ENCODE measurements at regions not wholly inside any gene's neighbourhood (a gene's known extent, or its start where the extent isn't known, plus 50 kb on each side); places are given as distances from the start of the nearest gene placed in this dataset.

DNA sequence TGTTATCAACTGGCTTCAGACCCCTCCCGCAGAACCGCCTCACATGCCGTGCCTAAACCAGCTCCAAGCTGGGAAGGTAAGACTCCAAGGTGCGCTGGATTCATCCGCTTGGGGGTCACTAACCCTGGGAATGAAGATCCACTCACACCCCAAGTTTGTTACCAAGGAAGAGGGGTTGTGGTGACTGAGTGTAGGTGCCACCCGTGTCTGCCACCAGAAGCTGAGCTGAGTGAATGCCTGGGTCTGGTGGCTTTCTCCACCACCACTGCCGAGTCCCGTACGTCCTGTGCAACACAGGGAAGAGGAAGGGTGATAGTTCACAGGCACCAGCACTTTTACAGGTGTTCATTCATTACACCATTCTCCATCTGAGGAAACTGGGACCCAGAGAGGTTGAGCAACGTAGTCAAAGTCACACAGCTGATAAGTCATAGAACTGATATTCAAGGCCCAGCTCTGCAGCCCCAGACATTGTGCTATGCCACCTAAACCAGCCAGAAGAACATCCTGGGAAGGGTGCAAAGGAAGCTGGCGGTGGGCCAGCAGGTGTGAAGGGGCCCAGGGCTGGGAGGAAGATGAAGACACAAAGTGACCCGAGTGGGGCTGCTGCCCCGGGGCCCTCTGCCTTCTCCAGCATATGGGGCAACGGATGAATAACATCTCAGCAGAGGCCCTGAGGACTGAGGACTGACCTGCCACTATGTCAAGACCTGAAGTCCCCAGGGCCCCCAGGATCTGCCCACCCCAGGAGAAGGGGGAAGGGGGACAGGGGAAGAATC is 70.9 kb upstream of the PPP1R26 start:
- Histone ChIP-seq H3K4me3 (ENCODE audit: insufficient read depth, low read length) (no peak overlapping the region), H3K79me2 (ENCODE audit: insufficient read depth, low read length) (no peaks in the 10 kb centered on the region), H3K36me3 (ENCODE audit: insufficient read depth, low read length) (no peaks in the 10 kb centered on the region), H3K4me1 (ENCODE audit: insufficient read depth, low read length) (no peaks in the 10 kb centered on the region), H3K27me3 (ENCODE audit: insufficient read depth, low read length) (no peaks in the 10 kb centered on the region), H2AFZ (ENCODE audit: low read length) (no peak overlapping the region), H3K9me3 (ENCODE audit: low read depth, low read length) (no peaks in the 10 kb centered on the region), H3K4me2 (ENCODE audit: insufficient read depth, low read length) (no peak overlapping the region), H4K20me1 (ENCODE audit: insufficient read depth, low read length) (no peaks in the 10 kb centered on the region), H3K27ac (ENCODE audit: low read depth, low read length) (no peak overlapping the region)
- peak; percentile 36 for DNase-seq (ENCODE audit: insufficient read length, low spot score, missing footprints)
- TF ChIP-seq, protein P1, sequence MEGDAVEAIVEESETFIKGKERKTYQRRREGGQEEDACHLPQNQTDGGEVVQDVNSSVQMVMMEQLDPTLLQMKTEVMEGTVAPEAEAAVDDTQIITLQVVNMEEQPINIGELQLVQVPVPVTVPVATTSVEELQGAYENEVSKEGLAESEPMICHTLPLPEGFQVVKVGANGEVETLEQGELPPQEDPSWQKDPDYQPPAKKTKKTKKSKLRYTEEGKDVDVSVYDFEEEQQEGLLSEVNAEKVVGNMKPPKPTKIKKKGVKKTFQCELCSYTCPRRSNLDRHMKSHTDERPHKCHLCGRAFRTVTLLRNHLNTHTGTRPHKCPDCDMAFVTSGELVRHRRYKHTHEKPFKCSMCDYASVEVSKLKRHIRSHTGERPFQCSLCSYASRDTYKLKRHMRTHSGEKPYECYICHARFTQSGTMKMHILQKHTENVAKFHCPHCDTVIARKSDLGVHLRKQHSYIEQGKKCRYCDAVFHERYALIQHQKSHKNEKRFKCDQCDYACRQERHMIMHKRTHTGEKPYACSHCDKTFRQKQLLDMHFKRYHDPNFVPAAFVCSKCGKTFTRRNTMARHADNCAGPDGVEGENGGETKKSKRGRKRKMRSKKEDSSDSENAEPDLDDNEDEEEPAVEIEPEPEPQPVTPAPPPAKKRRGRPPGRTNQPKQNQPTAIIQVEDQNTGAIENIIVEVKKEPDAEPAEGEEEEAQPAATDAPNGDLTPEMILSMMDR (IDR thresholded peaks at IDR 0.05; ENCODE audit: extremely low read depth, low read depth, low read length): no peak

DNA sequence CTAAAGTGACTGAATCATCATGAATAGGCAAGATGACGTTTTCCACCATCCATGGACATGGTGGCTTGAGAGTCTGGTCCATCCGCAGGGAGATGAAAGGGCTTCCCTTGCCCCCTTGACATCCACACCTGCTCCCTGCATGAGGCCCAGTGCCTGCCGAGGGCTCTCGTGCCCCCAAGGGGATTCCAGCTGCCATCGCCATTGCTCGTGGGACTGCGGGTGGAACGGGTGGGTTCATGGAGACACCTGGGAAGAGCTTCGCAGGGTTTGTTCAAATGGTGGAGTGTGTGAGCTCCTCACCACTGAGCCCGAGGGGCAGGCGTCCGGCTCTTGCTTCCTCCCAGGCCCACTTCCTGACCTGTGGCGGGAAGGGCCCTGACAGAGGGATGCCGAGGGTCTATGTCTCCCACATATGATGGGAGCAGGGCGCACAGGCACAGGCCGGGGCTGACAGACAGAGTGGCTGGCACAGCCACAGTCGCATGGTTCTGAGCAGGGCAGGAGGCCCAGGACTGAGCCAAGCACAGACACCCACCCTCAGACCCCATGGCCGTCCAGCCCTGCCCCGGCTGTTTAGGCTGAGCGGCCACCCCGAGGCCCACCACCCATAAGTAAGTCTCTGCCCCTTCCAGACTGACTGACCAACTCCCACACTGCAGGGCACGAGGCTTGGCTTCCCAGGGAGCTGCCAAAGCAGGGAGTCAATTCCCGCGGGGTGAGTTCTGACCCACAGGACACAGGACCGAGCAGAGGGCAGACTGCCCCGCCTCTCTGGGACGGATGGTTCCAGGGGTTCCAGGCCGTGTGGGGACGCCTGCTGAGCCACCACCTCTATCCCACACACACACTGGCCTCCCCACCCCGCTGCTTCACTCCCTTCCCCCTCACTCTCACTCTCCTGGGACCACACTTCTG is 70.0 kb upstream of the PPP1R26 start:
- Histone ChIP-seq H3K4me3 (ENCODE audit: insufficient read depth, low read length) (no peak overlapping the region), H4K20me1 (ENCODE audit: insufficient read depth, low read length) (no peaks in the 10 kb centered on the region), H3K4me1 (ENCODE audit: insufficient read depth, low read length) (no peaks in the 10 kb centered on the region), H3K4me2 (ENCODE audit: insufficient read depth, low read length) (no peak overlapping the region), H3K79me2 (ENCODE audit: insufficient read depth, low read length) (no peaks in the 10 kb centered on the region), H3K9me3 (ENCODE audit: low read depth, low read length) (no peaks in the 10 kb centered on the region), H3K27ac (ENCODE audit: low read depth, low read length) (no peak overlapping the region), H2AFZ (ENCODE audit: low read length) (no peak overlapping the region), H3K27me3 (ENCODE audit: insufficient read depth, low read length) (no peaks in the 10 kb centered on the region), H3K36me3 (ENCODE audit: insufficient read depth, low read length) (no peaks in the 10 kb centered on the region)
- TF ChIP-seq, protein P1 (IDR thresholded peaks at IDR 0.05; ENCODE audit: extremely low read depth, low read depth, low read length): no peak
- DNase-seq (ENCODE audit: insufficient read length, low spot score, missing footprints): peak; percentile 62

- Histone ChIP-seq H3K4me1 (ENCODE audit: insufficient read depth, low read length) (no peaks in the 10 kb centered on the region), H4K20me1 (ENCODE audit: insufficient read depth, low read length) (no peaks in the 10 kb centered on the region), H3K79me2 (ENCODE audit: insufficient read depth, low read length) (no peaks in the 10 kb centered on the region), H3K4me2 (ENCODE audit: insufficient read depth, low read length) (no peak overlapping the region), H3K27me3 (ENCODE audit: insufficient read depth, low read length) (no peaks in the 10 kb centered on the region), H3K9me3 (ENCODE audit: low read depth, low read length) (no peaks in the 10 kb centered on the region), H3K36me3 (ENCODE audit: insufficient read depth, low read length) (no peaks in the 10 kb centered on the region), H3K4me3 (ENCODE audit: insufficient read depth, low read length) (no peak overlapping the region), H2AFZ (ENCODE audit: low read length) (no peak overlapping the region), H3K27ac (ENCODE audit: low read depth, low read length) (no peak overlapping the region)
- TF ChIP-seq, protein P1 (IDR thresholded peaks at IDR 0.05; ENCODE audit: extremely low read depth, low read depth, low read length): no peak
- no peak for DNase-seq (ENCODE audit: insufficient read length, low spot score, missing footprints)
Measured at GRCh38 chr9:135410421-135410820, 69.2 kb upstream of the PPP1R26 start.
